ENCODE measurements at regions not wholly inside any gene's neighbourhood (a gene's known extent, or its start where the extent isn't known, plus 50 kb on each side); places are given as distances from the start of the nearest gene placed in this dataset.

DNA sequence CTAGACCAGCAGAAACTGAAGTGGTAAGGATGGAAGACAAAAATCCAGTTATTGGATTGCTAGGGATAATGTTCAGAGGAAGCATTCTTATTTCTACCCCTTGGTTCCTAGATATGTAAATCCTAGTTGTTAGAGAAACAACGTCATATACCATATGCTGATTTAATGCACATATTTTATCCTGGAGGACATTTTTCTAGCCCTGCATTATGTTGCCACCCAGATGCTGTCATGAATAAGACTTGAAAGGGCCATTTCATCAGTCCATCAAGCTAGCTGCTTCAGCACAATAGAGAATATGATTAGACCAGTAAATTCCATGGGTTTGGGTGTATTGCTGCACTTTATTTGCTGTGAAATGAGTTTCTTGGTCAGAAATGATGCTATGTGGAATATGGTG lies 1736.4 kb downstream of the MAT2B start (continued):
- no peak for TF ChIP-seq ZNF24 (IDR thresholded peaks at IDR 0.05)
- no peak for TF ChIP-seq RFX5 (IDR thresholded peaks at IDR 0.05; ENCODE audit: low read depth, low read length)
- TF ChIP-seq MYB (IDR thresholded peaks at IDR 0.05; ENCODE audit: borderline replicate concordance, low read depth, low read length), result no peak
- no peak for TF ChIP-seq CHD1 (IDR thresholded peaks at IDR 0.05; ENCODE audit: low read depth, low read length)
- no peak for TF ChIP-seq RAD51 (IDR thresholded peaks at IDR 0.05)
- no peak for TF ChIP-seq KDM1A (IDR thresholded peaks at IDR 0.05; ENCODE audit: borderline replicate concordance)
- TF ChIP-seq BRCA1 (IDR thresholded peaks at IDR 0.05; ENCODE audit: low read depth, low read length), result no peak

GRCh38 chr5:165242646-165243045 lies 1737.2 kb downstream of the MAT2B start:
- no TSS peak for BruUV-seq (replicated peaks)
- TF ChIP-seq MAX (IDR thresholded peaks at IDR 0.05; ENCODE audit: low read depth, low read length) (no peak), EZH2 (IDR thresholded peaks at IDR 0.05; ENCODE audit: borderline replicate concordance, control insufficient read depth, low read depth, low read length) (no peak), HCFC1 (IDR thresholded peaks at IDR 0.05; ENCODE audit: low read length) (no peak), ZSCAN29 (IDR thresholded peaks at IDR 0.05) (no peak), FOXK2 (IDR thresholded peaks at IDR 0.05) (no peak), EP300 (IDR thresholded peaks at IDR 0.05; ENCODE audit: borderline replicate concordance in 1 of 2, control insufficient read depth in 1 of 2, low read depth in 2 of 2, low read length in 2 of 2) (no peak), PAX8 (IDR thresholded peaks at IDR 0.05) (no peak), LARP7 (IDR thresholded peaks at IDR 0.05) (no peak), GABPA (IDR thresholded peaks at IDR 0.05; ENCODE audit: low read depth) (no peak), STAT3 (IDR thresholded peaks at IDR 0.05; ENCODE audit: low read depth, low read length) (no peak), ZNF274 (IDR thresholded peaks at IDR 0.05; ENCODE audit: insufficient read depth, insufficient read length) (no peak), HDAC2 (IDR thresholded peaks at IDR 0.05) (no peak), IKZF1 (conservative IDR thresholded peaks at IDR 0.05) (no peak), NFIC (IDR thresholded peaks at IDR 0.05; ENCODE audit: low read depth, low read length) (no peak), CHD4 (IDR thresholded peaks at IDR 0.05) (no peak), RCOR1 (conservative IDR thresholded peaks at IDR 0.05; ENCODE audit: low read depth, low read length) (no peak), SP1 (IDR thresholded peaks at IDR 0.05; ENCODE audit: low read depth, low read length) (no peak)
- TF ChIP-seq, protein P1, sequence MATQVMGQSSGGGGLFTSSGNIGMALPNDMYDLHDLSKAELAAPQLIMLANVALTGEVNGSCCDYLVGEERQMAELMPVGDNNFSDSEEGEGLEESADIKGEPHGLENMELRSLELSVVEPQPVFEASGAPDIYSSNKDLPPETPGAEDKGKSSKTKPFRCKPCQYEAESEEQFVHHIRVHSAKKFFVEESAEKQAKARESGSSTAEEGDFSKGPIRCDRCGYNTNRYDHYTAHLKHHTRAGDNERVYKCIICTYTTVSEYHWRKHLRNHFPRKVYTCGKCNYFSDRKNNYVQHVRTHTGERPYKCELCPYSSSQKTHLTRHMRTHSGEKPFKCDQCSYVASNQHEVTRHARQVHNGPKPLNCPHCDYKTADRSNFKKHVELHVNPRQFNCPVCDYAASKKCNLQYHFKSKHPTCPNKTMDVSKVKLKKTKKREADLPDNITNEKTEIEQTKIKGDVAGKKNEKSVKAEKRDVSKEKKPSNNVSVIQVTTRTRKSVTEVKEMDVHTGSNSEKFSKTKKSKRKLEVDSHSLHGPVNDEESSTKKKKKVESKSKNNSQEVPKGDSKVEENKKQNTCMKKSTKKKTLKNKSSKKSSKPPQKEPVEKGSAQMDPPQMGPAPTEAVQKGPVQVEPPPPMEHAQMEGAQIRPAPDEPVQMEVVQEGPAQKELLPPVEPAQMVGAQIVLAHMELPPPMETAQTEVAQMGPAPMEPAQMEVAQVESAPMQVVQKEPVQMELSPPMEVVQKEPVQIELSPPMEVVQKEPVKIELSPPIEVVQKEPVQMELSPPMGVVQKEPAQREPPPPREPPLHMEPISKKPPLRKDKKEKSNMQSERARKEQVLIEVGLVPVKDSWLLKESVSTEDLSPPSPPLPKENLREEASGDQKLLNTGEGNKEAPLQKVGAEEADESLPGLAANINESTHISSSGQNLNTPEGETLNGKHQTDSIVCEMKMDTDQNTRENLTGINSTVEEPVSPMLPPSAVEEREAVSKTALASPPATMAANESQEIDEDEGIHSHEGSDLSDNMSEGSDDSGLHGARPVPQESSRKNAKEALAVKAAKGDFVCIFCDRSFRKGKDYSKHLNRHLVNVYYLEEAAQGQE (IDR thresholded peaks at IDR 0.05; ENCODE audit: low read depth, low read length), result no peak
- ChIA-PET CTCF (no interaction called here), RAD21 (ENCODE audit: unreplicated experiment) (no interaction called here), POLR2A (no interaction called here), SMC1A (ENCODE audit: uncharacterized antibody, unreplicated experiment) (interaction anchor here (1.8 to 2.0 kb wide), 2 partner anchors 11 to 17 kb away, joined by 4 to 5 read pairs; no protein-coding TSS in a partner anchor)
- H3K36me3 ChIP-seq (ENCODE audit: control insufficient read depth in 2 of 2, insufficient read depth in 2 of 2, low read length in 1 of 2), result no peaks in the 10 kb centered on the region
- no peaks in the 10 kb centered on the region for H3K4me1 ChIP-seq (ENCODE audit: control insufficient read depth, insufficient read depth, low read length)
- in situ Hi-C loops (cut with MboI), result no loop called here
- FAIRE-seq, result no peak
- no peaks in the 10 kb centered on the region for H3K9me3 ChIP-seq (replicated peaks; ENCODE audit: control insufficient read depth, insufficient read depth, low read length)
- no peak overlapping the region for H3K27ac ChIP-seq (ENCODE audit: control insufficient read depth, insufficient read depth)
- H3K79me2 ChIP-seq (ENCODE audit: control insufficient read depth, insufficient read depth, low read length), result no peaks in the 10 kb centered on the region
- DNase-seq (ENCODE audit: low read depth, low spot score), result no peak
- no peak overlapping the region for H3K4me2 ChIP-seq (ENCODE audit: control insufficient read depth, insufficient read depth)
- no peaks in the 10 kb centered on the region for H4K20me1 ChIP-seq (ENCODE audit: control insufficient read depth, insufficient read depth)
- H3K27me3 ChIP-seq (replicated peaks in 1 of 2; ENCODE audit: control insufficient read depth in 2 of 2, insufficient read depth in 2 of 2, low read length in 1 of 2), result no peaks in the 10 kb centered on the region
- H2AFZ ChIP-seq (ENCODE audit: control insufficient read depth, low read depth, low read length), result no peak overlapping the region
- no peak overlapping the region for H3K4me3 ChIP-seq
- no peak for ATAC-seq
- intact Hi-C loops (cut with micrococcal nuclease; ENCODE audit: unreplicated experiment), result no loop called here
- no peak overlapping the region for H3K9ac ChIP-seq (ENCODE audit: control insufficient read depth, insufficient read depth, low read length)
- WGBS (ENCODE audit: insufficient coverage, insufficient replicate concordance, low lambda C conversion rate, missing lambda C conversion rate), result 0% methylated on average over 2 of the region's 2 CpGs

Measured in GM12878 (cell line).